ENCODE measurements at regions not wholly inside any gene's neighbourhood (a gene's known extent, or its start where the extent isn't known, plus 50 kb on each side); places are given as distances from the start of the nearest gene placed in this dataset.
"Not testable (repeated sequence)": the region's sequence is repeated elsewhere in the genome, so short reads cannot be mapped to it uniquely, and the experiment has no call there.

- DNase-seq = no peak
Measured at GRCh38 chr1:221983444-221983843, 241.6 kb upstream of the DUSP10 start.

- DNase-seq = no peak
Measured at GRCh38 chr1:221981461-221981860, 239.6 kb upstream of the DUSP10 start.

- DNase-seq = no peak
Measured at GRCh38 chr1:221979444-221980032, 237.6 kb upstream of the DUSP10 start.

- not testable (repeated sequence) for DNase-seq
Measured at GRCh38 chr1:221978631-221979334, 236.9 kb upstream of the DUSP10 start.

DNA sequence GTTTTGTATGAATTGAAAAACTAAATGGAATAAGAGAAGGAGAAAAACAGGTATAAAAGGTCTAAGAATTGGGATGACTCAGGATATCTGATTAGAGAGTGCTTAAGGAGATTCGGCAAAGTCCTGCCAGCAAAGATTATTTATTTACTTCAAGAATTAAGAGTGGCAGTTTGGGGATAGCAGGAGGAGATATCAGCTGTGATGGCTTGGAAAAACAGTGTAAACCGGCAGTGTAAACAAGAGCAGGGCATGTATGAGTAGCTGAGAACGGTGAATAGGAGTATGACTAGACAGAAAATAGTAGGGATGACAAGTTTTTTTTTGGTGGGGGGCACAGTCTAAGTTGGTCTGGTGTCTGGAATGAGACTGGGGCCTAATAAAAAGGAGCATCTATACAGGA, 231.9 kb upstream of the DUSP10 start:
- not testable (repeated sequence) for DNase-seq

GRCh38 chr1:221972276-221973235, 230.7 kb upstream of the DUSP10 start:
- DNase-seq = no peak

DNA sequence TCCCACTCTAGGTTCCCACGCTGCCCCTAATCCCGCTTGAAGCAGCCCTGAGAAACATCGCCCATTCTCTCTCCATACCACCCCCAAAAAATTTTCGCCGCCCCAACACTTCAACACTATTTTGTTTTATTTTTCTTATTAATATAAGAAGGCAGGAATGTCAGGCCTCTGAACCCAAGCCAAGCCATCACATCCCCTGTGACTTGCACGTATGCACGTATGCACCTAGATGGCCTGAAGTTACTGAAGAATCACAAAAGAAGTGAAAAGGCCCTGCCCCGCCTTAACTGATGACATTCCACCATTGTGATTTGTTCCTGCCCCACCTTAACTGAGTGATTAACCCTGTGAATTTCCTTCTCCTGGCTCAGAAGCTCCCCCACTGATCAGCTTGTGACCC, 229.1 kb upstream of the DUSP10 start:
- DNase-seq = not testable (repeated sequence)

- DNase-seq = not testable (repeated sequence)
Measured at GRCh38 chr1:221969298-221969858, 227.5 kb upstream of the DUSP10 start.

GRCh38 chr1:221967538-221967937, 225.6 kb upstream of the DUSP10 start:
- DNase-seq = not testable (repeated sequence)

DNA sequence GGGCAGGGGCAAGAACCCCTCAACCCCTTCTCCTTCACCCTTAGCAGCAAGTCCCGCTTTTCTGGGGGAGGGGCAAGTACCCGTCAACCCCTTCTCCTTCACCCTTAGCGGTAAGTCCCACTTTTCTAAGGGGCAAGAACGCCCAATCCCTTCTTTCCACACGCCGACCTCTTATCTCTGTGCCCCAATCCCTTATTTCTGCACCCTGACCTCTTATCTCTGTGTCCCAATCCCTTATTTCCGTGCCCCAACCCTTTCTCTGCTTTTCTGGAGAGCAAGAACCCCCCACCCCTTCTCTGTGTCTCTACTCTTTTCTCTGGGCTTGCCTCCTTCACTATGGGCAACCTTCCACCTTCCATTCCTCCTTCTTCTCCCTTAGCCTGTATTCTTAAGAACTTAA, 225.0 kb upstream of the DUSP10 start:
- DNase-seq = not testable (repeated sequence)

DNA sequence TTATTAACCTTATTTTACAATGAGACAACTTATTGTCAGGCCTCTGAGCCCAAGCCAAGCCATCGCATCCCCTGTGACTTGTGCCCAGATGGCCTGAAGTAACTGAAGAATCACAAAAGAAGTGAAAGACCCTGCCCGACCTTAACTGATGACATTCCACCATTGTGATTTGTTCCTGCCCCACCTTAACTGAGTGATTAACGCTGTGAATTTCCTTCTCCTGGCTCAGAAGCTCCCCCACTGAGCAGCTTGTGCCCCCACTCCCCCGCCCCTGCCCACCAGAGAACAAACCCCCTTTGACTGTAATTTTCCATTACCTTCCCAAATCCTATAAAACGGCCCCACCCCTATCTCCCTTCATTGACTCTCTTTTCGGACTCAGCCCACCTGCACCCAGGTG, 224.0 kb upstream of the DUSP10 start:
- not testable (repeated sequence) for DNase-seq

GRCh38 chr1:221965252-221965651, 223.4 kb upstream of the DUSP10 start:
- no peak for DNase-seq

DNA sequence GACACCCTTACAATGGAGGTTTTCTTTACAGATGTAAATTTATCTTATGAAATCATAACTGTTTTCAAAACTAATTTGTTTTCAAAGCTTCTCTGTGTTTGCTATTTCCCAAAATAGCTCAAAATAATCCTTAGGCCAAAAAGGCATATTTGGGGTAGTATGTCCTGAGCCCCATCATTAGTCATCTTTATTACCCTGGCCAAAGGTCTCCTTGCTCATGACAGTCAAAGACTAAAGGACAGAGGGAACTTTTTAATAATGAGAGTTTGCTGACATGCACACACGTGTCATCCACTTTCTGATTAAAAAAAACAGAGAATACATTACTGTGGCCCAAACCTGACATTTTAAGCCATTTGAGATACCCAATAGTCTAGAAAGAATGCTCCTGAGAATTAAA, 221.9 kb upstream of the DUSP10 start:
- DNase-seq = no peak

GRCh38 chr1:221962385-221962784, 220.5 kb upstream of the DUSP10 start:
- no peak for DNase-seq

DNA sequence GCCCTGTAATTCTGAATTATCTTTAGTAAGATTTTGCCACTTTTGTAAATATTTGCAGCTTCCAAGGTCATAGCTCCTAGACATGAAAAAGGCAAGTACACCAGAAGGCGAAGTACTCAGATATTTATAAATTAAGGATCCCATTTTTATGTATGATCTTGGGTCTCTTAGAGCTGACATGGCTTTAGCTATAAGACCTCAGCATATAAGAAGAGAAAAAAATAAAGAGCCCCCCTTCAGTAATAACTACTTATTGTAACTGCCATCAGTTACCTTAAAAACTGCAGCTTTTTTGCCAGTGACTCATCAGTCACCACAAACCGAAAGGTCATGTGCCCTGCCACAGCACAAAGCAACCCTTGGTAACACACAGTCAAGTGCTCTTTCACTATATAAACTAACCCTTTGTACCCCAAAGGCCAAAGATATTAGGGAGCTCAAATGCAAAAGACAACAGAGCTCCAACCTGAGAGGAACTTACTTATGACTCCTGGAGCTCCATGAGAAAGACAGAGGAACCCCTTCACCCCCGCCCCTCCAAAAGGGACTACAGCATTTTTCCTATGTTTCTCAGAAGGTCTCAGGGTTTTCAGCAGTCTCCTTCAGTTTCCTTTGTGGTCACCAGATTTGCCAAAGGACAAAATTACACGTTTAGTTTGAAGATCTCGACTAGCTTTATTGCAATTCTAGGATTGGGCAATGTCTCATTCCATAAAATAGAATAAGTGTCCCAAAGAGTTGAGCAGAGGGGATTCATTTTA, 219.8 kb upstream of the DUSP10 start:
- no peak for DNase-seq

DNA sequence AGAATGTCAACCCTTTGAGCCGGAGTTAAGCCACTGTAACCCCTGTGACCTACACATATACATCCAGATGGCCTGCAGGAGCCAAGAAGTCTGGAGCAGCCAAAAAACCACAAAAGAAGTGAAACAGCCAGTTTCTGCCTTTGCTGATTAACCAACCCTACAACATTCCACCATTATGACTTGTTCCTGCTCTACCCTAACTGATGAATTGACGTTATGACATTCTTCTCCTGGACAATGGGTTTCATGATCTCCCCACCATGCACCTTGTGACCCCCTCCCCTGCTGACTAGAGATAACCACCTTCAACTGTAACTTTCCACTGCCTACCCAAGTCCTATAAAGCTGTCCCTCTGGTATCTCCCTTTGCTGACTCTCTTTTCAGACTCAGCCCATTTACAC, 216.3 kb upstream of the DUSP10 start:
- DNase-seq = not testable (repeated sequence)

GRCh38 chr1:221957350-221957749, 215.5 kb upstream of the DUSP10 start:
- not testable (repeated sequence) for DNase-seq

GRCh38 chr1:221949996-221950395, 208.1 kb upstream of the DUSP10 start:
- no peak for DNase-seq

DNA sequence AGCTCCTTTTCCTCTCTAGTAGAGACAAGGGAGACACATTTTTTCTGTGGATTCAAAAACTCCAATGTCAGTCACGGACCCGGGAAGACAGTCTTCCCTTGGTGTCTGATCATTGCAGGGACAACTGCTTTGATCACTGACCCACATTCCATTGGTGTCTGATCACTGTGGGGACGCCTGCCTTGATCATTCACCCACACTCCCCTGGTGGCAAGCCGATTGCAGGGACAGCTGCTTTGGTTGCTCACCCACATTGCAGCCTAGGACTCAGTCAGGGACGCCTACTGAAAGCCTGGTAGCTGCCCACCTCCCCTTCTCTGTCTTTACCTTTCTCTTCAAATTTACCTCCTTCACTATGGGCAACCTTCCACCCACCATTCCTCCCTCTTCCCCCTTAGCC, 206.6 kb upstream of the DUSP10 start:
- no peak for DNase-seq

- DNase-seq = no peak
Measured at GRCh38 chr1:221947731-221948130, 205.8 kb upstream of the DUSP10 start.

- DNase-seq = no peak
Measured at GRCh38 chr1:221946768-221947167, 204.9 kb upstream of the DUSP10 start.

- no peak for DNase-seq
Measured at GRCh38 chr1:221945669-221946068, 203.8 kb upstream of the DUSP10 start.
